ENCODE measurements at regions not wholly inside any gene's neighbourhood (a gene's known extent, or its start where the extent isn't known, plus 50 kb on each side); places are given as distances from the start of the nearest gene placed in this dataset.

GRCh38 chr12:61823102-61823501 lies 437.1 kb upstream of the USP15 start (continued):
- TF ChIP-seq, protein P1, sequence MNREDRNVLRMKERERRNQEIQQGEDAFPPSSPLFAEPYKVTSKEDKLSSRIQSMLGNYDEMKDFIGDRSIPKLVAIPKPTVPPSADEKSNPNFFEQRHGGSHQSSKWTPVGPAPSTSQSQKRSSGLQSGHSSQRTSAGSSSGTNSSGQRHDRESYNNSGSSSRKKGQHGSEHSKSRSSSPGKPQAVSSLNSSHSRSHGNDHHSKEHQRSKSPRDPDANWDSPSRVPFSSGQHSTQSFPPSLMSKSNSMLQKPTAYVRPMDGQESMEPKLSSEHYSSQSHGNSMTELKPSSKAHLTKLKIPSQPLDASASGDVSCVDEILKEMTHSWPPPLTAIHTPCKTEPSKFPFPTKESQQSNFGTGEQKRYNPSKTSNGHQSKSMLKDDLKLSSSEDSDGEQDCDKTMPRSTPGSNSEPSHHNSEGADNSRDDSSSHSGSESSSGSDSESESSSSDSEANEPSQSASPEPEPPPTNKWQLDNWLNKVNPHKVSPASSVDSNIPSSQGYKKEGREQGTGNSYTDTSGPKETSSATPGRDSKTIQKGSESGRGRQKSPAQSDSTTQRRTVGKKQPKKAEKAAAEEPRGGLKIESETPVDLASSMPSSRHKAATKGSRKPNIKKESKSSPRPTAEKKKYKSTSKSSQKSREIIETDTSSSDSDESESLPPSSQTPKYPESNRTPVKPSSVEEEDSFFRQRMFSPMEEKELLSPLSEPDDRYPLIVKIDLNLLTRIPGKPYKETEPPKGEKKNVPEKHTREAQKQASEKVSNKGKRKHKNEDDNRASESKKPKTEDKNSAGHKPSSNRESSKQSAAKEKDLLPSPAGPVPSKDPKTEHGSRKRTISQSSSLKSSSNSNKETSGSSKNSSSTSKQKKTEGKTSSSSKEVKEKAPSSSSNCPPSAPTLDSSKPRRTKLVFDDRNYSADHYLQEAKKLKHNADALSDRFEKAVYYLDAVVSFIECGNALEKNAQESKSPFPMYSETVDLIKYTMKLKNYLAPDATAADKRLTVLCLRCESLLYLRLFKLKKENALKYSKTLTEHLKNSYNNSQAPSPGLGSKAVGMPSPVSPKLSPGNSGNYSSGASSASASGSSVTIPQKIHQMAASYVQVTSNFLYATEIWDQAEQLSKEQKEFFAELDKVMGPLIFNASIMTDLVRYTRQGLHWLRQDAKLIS (CRISPR knock-in tag; IDR thresholded peaks at IDR 0.05; ENCODE audit: borderline replicate concordance) = no peak
- no peak for TF ChIP-seq TEAD4 (CRISPR knock-in tag; IDR thresholded peaks at IDR 0.05)
- TF ChIP-seq NFE2L1 (CRISPR knock-in tag; IDR thresholded peaks at IDR 0.05) = no peak

GRCh38 chr12:61846765-61847164 lies 413.4 kb upstream of the USP15 start:
- Mint-ChIP-seq H3K36me3 (no peaks in the 10 kb centered on the region), H3K4me3 (no peak overlapping the region), H3K9me3 (peaks cover 4% of the 10 kb centered on the region), H3K4me1 (no peaks in the 10 kb centered on the region), H3K27ac (no peak overlapping the region), H3K27me3 (ENCODE audit: low read depth) (no peaks in the 10 kb centered on the region)
- CTCF ChIA-PET = no interaction called here
- no peak for TF ChIP-seq KAT7 (CRISPR knock-in tag; IDR thresholded peaks at IDR 0.05; ENCODE audit: borderline replicate concordance)
- TF ChIP-seq FOXK1 (CRISPR knock-in tag; IDR thresholded peaks at IDR 0.05) = no peak
- TF ChIP-seq, protein P2, sequence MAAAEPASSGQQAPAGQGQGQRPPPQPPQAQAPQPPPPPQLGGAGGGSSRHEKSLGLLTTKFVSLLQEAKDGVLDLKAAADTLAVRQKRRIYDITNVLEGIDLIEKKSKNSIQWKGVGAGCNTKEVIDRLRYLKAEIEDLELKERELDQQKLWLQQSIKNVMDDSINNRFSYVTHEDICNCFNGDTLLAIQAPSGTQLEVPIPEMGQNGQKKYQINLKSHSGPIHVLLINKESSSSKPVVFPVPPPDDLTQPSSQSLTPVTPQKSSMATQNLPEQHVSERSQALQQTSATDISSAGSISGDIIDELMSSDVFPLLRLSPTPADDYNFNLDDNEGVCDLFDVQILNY (CRISPR knock-in tag; IDR thresholded peaks at IDR 0.05) = no peak
- no peak for TF ChIP-seq HMGA2 (CRISPR knock-in tag; IDR thresholded peaks at IDR 0.05)
- TF ChIP-seq ZNF671 (CRISPR knock-in tag; IDR thresholded peaks at IDR 0.05) = no peak
- TF ChIP-seq MLX (CRISPR knock-in tag; IDR thresholded peaks at IDR 0.05) = no peak
- no peak for TF ChIP-seq NR1H2 (CRISPR knock-in tag; IDR thresholded peaks at IDR 0.05)
- ATAC-seq (no peak), DNase-seq (ENCODE audit: low spot score) (no peak)
- POLR2A ChIA-PET = no interaction called here

DNA sequence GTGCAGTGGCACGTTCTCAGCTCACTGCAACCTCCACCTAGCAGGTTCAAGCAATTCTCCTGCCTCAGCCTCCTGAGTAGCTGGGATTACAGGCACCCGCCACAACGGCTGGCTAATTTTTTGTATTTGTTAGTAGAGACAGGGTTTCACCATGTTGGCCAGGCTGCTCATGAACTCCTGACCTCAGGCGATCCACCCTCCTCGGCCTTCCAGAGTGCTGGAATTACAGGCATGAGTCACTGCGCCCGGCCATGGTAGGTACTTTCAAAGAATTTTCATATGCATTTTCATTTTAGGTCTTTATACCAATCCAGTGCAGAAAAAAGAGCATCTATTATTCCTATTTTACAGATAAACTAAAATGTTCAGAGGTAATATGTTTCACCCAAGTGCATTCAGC lies 411.3 kb upstream of the USP15 start:
- H3K27me3 Mint-ChIP-seq (ENCODE audit: low read depth) = no peaks in the 10 kb centered on the region
- peaks cover 3% of the 10 kb centered on the region; the same call in 1 of the 2 replicates for H3K9me3 Mint-ChIP-seq
- POLR2A ChIA-PET = no interaction called here
- H3K27ac Mint-ChIP-seq = no peak overlapping the region
- CTCF ChIA-PET = no interaction called here
- H3K4me3 Mint-ChIP-seq = no peak overlapping the region
- no peak for ATAC-seq
- H3K36me3 Mint-ChIP-seq = no peaks in the 10 kb centered on the region
- no peaks in the 10 kb centered on the region for H3K4me1 Mint-ChIP-seq
- DNase-seq (ENCODE audit: low spot score) = no peak
- TF ChIP-seq, protein P3, sequence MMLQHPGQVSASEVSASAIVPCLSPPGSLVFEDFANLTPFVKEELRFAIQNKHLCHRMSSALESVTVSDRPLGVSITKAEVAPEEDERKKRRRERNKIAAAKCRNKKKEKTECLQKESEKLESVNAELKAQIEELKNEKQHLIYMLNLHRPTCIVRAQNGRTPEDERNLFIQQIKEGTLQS (CRISPR knock-in tag; conservative IDR thresholded peaks at IDR 0.05) = no peak
- TF ChIP-seq, protein P4, sequence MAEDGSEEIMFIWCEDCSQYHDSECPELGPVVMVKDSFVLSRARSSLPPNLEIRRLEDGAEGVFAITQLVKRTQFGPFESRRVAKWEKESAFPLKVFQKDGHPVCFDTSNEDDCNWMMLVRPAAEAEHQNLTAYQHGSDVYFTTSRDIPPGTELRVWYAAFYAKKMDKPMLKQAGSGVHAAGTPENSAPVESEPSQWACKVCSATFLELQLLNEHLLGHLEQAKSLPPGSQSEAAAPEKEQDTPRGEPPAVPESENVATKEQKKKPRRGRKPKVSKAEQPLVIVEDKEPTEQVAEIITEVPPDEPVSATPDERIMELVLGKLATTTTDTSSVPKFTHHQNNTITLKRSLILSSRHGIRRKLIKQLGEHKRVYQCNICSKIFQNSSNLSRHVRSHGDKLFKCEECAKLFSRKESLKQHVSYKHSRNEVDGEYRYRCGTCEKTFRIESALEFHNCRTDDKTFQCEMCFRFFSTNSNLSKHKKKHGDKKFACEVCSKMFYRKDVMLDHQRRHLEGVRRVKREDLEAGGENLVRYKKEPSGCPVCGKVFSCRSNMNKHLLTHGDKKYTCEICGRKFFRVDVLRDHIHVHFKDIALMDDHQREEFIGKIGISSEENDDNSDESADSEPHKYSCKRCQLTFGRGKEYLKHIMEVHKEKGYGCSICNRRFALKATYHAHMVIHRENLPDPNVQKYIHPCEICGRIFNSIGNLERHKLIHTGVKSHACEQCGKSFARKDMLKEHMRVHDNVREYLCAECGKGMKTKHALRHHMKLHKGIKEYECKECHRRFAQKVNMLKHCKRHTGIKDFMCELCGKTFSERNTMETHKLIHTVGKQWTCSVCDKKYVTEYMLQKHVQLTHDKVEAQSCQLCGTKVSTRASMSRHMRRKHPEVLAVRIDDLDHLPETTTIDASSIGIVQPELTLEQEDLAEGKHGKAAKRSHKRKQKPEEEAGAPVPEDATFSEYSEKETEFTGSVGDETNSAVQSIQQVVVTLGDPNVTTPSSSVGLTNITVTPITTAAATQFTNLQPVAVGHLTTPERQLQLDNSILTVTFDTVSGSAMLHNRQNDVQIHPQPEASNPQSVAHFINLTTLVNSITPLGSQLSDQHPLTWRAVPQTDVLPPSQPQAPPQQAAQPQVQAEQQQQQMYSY (CRISPR knock-in tag; IDR thresholded peaks at IDR 0.05) = no peak
- TF ChIP-seq ATF1 (CRISPR knock-in tag; IDR thresholded peaks at IDR 0.05) (no peak), FOXJ3 (CRISPR knock-in tag; IDR thresholded peaks at IDR 0.05; ENCODE audit: borderline replicate concordance) (no peak), ZNF317 (CRISPR knock-in tag; IDR thresholded peaks at IDR 0.05; ENCODE audit: borderline replicate concordance, low read depth) (no peak), ETV6 (CRISPR knock-in tag; IDR thresholded peaks at IDR 0.05) (no peak), ZNF671 (CRISPR knock-in tag; IDR thresholded peaks at IDR 0.05) (no peak), ZBTB43 (CRISPR knock-in tag; IDR thresholded peaks at IDR 0.05) (no peak), ELF4 (CRISPR knock-in tag; IDR thresholded peaks at IDR 0.05; ENCODE audit: low read depth) (no peak)
- TF ChIP-seq, protein P2 (CRISPR knock-in tag; IDR thresholded peaks at IDR 0.05) = no peak
- TF ChIP-seq, protein P1 (CRISPR knock-in tag; IDR thresholded peaks at IDR 0.05; ENCODE audit: borderline replicate concordance) = no peak
